HEK293T (cell line): ENCODE measurements at regions not wholly inside any gene's neighbourhood (a gene's known extent, or its start where the extent isn't known, plus 50 kb on each side); places are given as distances from the start of the nearest gene placed in this dataset.

Source experiments
- CTCF ChIA-PET: fragments of 350-600 bp; formaldehyde crosslinking; extraction: SDS; loops from one replicate; lab custom pipeline; 2021; ENCODE audit warnings: antibody characterized with exemption, inconsistent platforms; lab: Yijun Ruan, JAX
- POLR2A ChIA-PET: fragments of 350-600 bp; formaldehyde crosslinking; extraction: SDS; loops from one replicate; lab custom pipeline; 2020; ENCODE audit warnings: antibody characterized with exemption, inconsistent platforms; lab: Yijun Ruan, JAX
- DNase-seq: peaks from one replicate; pipeline ENCODE4 v3.0.0; 2012; ENCODE audit warnings: mixed read lengths; ENCODE audit errors: extremely low spot score
- ARNT ChIP-seq: fragments of 450-650 bp; IDR thresholded peaks from 2 replicates; pipeline ENCODE4 v1.6.1; 2017; ENCODE audit warnings: mild to moderate bottlenecking
- BHLHE40 ChIP-seq: fragments of 450-650 bp; IDR thresholded peaks from 2 replicates; pipeline ENCODE4 v1.6.1; 2016; ENCODE audit warnings: mild to moderate bottlenecking, moderate library complexity, borderline replicate concordance
- CTBP1 ChIP-seq: fragments of 450-650 bp; IDR thresholded peaks from 2 replicates; pipeline ENCODE4 v1.6.1; 2016; ENCODE audit warnings: borderline replicate concordance
- ELF4 ChIP-seq: fragments of 450-650 bp; IDR thresholded peaks from 2 replicates; pipeline ENCODE4 v1.6.1; 2017; ENCODE audit warnings: antibody characterized with exemption
- FOXA1 ChIP-seq: fragments of 450-650 bp; IDR thresholded peaks from 2 replicates; pipeline ENCODE4 v1.6.1; 2016; ENCODE audit warnings: mild to moderate bottlenecking
- FOXK2 ChIP-seq: fragments of 450-650 bp; IDR thresholded peaks from 2 replicates; pipeline ENCODE4 v1.6.1; 2016; ENCODE audit warnings: mild to moderate bottlenecking
- FOXM1 ChIP-seq: fragments of 450-650 bp; IDR thresholded peaks from 2 replicates; pipeline ENCODE4 v1.6.1; 2017; ENCODE audit warnings: mild to moderate bottlenecking, borderline replicate concordance
- HDGF ChIP-seq: fragments of 450-650 bp; IDR thresholded peaks from 2 replicates; pipeline ENCODE4 v1.6.1; 2017; ENCODE audit warnings: antibody characterized with exemption, borderline replicate concordance
- L3MBTL2 ChIP-seq: fragments of 450-650 bp; conservative IDR thresholded peaks from 2 replicates; pipeline ENCODE4 v1.6.1; 2016; ENCODE audit warnings: mild to moderate bottlenecking
- LEF1 ChIP-seq: fragments of 450-650 bp; IDR thresholded peaks from 2 replicates; pipeline ENCODE4 v1.6.1; 2017; ENCODE audit warnings: mild to moderate bottlenecking, borderline replicate concordance
- NFRKB ChIP-seq: fragments of 450-650 bp; IDR thresholded peaks from 2 replicates; pipeline ENCODE4 v1.6.1; 2016; ENCODE audit warnings: mild to moderate bottlenecking, moderate library complexity
- PKNOX1 ChIP-seq: fragments of 450-650 bp; IDR thresholded peaks from 2 replicates; pipeline ENCODE4 v1.6.1; 2016
- SP1 ChIP-seq: fragments of 450-650 bp; IDR thresholded peaks from 2 replicates; pipeline ENCODE4 v1.6.1; 2017
- SUZ12 ChIP-seq: fragments of 450-650 bp; IDR thresholded peaks from 2 replicates; pipeline ENCODE4 v1.6.1; 2016; ENCODE audit warnings: mild to moderate bottlenecking
- TARDBP ChIP-seq: fragments of 450-650 bp; IDR thresholded peaks from 2 replicates; pipeline ENCODE4 v1.6.1; 2016
- ZNF384 ChIP-seq: fragments of 450-650 bp; IDR thresholded peaks from 2 replicates; pipeline ENCODE4 v1.6.1; 2016

DNA sequence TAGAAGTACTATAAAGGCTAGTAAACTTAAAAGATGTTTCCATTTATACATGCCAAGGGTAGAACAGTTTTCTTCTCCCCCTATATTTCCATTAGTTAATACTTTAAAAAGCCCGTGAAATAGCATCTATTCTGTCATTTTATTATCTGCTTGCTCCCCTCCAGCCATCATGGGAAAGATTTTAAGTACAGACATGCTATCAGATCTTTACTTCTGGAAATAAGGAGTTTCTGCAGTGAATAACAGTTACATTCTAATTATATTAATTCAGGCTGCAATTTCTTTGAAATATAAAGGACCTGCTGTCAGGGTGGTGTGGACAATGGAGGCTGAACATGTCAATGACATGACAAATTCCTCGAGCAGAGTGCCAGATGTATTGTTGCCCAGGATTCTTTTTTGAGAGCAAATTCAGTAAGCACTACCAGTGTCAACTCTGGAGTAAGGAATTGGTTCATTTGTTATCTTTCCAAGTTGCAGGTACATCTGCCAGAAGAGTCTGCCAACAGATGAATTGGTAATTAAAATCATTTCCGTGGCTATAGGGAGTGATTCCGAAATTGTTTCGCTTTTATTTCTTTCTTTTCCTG, 151.3 kb downstream of the BTG1 start:
- no peak for TF ChIP-seq FOXA1
- TF ChIP-seq CTBP1: no peak
- no peak for TF ChIP-seq HDGF
- TF ChIP-seq BHLHE40: no peak
- TF ChIP-seq FOXM1: no peak
- no peak for TF ChIP-seq LEF1
- no peak for DNase-seq
- ChIA-PET CTCF (no interaction called here), POLR2A (no interaction called here)

GRCh38 chr12:91993287-91994017, 152.2 kb downstream of the BTG1 start:
- TF ChIP-seq SUZ12 (no peak), TARDBP (no peak), LEF1 (no peak), FOXA1 (no peak), CTBP1 (no peak), FOXK2 (no peak), PKNOX1 (no peak), L3MBTL2 (no peak), ARNT (no peak), SP1 (no peak), HDGF (no peak), FOXM1 (no peak), BHLHE40 (no peak), ELF4 (no peak), ZNF384 (no peak), NFRKB (no peak)
- ChIA-PET CTCF (no interaction called here), POLR2A (no interaction called here)
- DNase-seq: no peak

DNA sequence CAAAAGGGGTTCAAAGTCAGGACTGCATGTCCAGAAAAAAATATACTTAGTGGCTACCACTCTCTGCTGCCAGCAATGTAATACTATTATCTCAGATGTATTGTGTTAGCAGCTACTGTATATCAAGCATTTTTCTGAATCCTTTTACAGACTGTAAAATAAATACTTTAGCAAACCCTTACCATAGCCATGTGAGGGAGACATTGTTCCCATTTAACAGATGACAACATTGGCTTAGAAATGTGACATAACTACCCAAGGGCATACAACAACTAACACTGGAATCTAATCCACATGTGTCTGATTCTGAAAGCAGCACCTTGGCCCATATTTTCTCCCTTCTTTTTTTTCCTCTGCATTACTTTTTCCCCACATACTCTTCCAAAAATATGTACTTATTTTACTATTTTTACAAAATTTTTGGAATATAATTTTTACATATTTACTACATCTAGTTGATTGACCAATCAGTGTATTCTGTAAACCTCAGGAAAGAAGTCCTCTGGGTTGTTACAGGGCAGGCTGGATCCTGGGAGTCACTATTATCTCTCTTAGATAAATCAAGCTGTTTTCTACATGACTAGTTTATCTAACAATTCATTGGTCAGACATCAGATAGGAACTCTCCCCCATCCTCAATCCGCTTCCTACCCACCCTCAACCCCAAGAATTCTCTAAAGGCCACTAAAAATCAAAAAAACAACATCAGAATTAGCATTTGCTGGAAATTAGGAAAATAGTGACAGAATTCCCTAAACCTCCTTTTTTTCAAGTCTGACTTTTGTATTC, 154.1 kb downstream of the BTG1 start:
- no peak for TF ChIP-seq SP1
- no peak for TF ChIP-seq LEF1
- TF ChIP-seq ARNT: no peak
- TF ChIP-seq HDGF: no peak
- TF ChIP-seq FOXK2: no peak
- no peak for TF ChIP-seq NFRKB
- TF ChIP-seq CTBP1: no peak
- TF ChIP-seq FOXA1: no peak
- POLR2A ChIA-PET: interaction anchor here (1.2 kb wide), 1 partner anchor 154 kb away, joined by 4 read pairs; the partner anchor contains the start of gene BTG1
- DNase-seq: no peak
- CTCF ChIA-PET: interaction anchor here (0.7 kb wide), 1 partner anchor 13 kb away, joined by 5 read pairs; no protein-coding TSS in a partner anchor

GRCh38 chr12:91990525-91990924, 155.1 kb downstream of the BTG1 start:
- TF ChIP-seq FOXA1: no peak
- TF ChIP-seq PKNOX1: no peak
- no peak for TF ChIP-seq FOXM1
- TF ChIP-seq ZNF384: no peak
- no peak for TF ChIP-seq SP1
- no peak for TF ChIP-seq FOXK2
- TF ChIP-seq TARDBP: no peak
- no peak for TF ChIP-seq BHLHE40
- no peak for TF ChIP-seq CTBP1
- TF ChIP-seq NFRKB: no peak
- CTCF ChIA-PET: no interaction called here
- no peak for DNase-seq
- POLR2A ChIA-PET: no interaction called here

GRCh38 chr12:91989143-91989542, 156.5 kb downstream of the BTG1 start:
- CTCF ChIA-PET: no interaction called here
- POLR2A ChIA-PET: no interaction called here
- no peak for TF ChIP-seq LEF1
- TF ChIP-seq TARDBP: no peak
- TF ChIP-seq FOXM1: no peak
- no peak for TF ChIP-seq L3MBTL2
- TF ChIP-seq FOXK2: no peak
- TF ChIP-seq HDGF: no peak
- no peak for DNase-seq

GRCh38 chr12:91988086-91988923, 157.3 kb downstream of the BTG1 start:
- TF ChIP-seq FOXM1: no peak
- TF ChIP-seq ARNT: no peak
- no peak for TF ChIP-seq BHLHE40
- TF ChIP-seq FOXK2: no peak
- TF ChIP-seq TARDBP: no peak
- POLR2A ChIA-PET: no interaction called here
- CTCF ChIA-PET: no interaction called here
- no peak for DNase-seq
